B cell (primary cell): ENCODE measurements at regions not wholly inside any gene's neighbourhood (a gene's known extent, or its start where the extent isn't known, plus 50 kb on each side); places are given as distances from the start of the nearest gene placed in this dataset.

Source experiments
- ATAC-seq: fragments of 200-7000 bp; cut with Tn5 transposase; one replicate; pipeline ENCODE4 v1.10.0; 2021; ENCODE audit warnings: low read depth, mild to moderate bottlenecking, moderate number of reproducible peaks, moderate library complexity
- CTCF ChIA-PET: fragments of 350-600 bp; sonication (Branson Sonifier 250); formaldehyde crosslinking; loops from one replicate; lab custom pipeline; 2021; ENCODE audit warnings: antibody characterized with exemption, inconsistent platforms; lab: Charles Lee
- POLR2A ChIA-PET: fragments of 350-600 bp; sonication (Branson Sonifier 250); formaldehyde crosslinking; loops from one replicate; lab custom pipeline; 2021; ENCODE audit warnings: antibody characterized with exemption; lab: Charles Lee
- DNase-seq: peaks from one replicate; pipeline ENCODE4 v3.0.0; 2013
- H2AFZ ChIP-seq: 2 replicates; pipeline ENCODE4 v1.6.1; 2012; ENCODE audit warnings: mild to moderate bottlenecking, low read depth, low read length; ENCODE audit not compliant: insufficient read depth, poor library complexity, severe bottlenecking
- H3K27ac ChIP-seq, 2 donors: 1 replicate in 1 of 2; 2 replicates in 1 of 2; pipeline ENCODE4 v1.5.1; 2012 to 2013; ENCODE audit warnings: low read length in 2 of 2, mild to moderate bottlenecking in 2 of 2, moderate library complexity in 1 of 2
- H3K27me3 ChIP-seq, 4 experiments: fragments of 200-600 bp in 1 of 4; sonication (generic) in 1 of 4; replicated peaks in 1 of 4; 1 replicate in 2 of 4; 2 replicates in 2 of 4; pipeline versions ENCODE4 v1.6.1 to v1.7.0; 2013 to 2016; ENCODE audit warnings: low read length in 3 of 4, mild to moderate bottlenecking in 2 of 4, mixed read lengths in 1 of 4, moderate library complexity in 1 of 4; ENCODE audit not compliant: insufficient read depth in 4 of 4, control insufficient read depth in 3 of 4; ENCODE audit errors: control extremely low read depth in 1 of 4
- H3K36me3 ChIP-seq, 2 experiments: replicated peaks in 1 of 2; 1 replicate in 1 of 2; 2 replicates in 1 of 2; pipeline versions ENCODE4 v1.6.1 to v1.7.1; 2013; ENCODE audit warnings: low read length in 1 of 2; ENCODE audit not compliant: insufficient read depth in 2 of 2, control insufficient read depth in 1 of 2; ENCODE audit errors: control extremely low read depth in 1 of 2, extremely low read depth in 1 of 2
- H3K4me1 ChIP-seq, 2 donors: fragments of 200-600 bp in 1 of 2; sonication (generic) in 1 of 2; 1 replicate in 1 of 2; 2 replicates in 1 of 2; pipeline versions ENCODE4 v1.5.1 to v1.6.1; 2013 to 2017; ENCODE audit warnings: low read length in 2 of 2; ENCODE audit not compliant: control insufficient read depth in 2 of 2, insufficient read depth in 2 of 2
- H3K4me2 ChIP-seq: replicated peaks from 2 replicates; pipeline ENCODE3; 2012; ENCODE audit warnings: mild to moderate bottlenecking, low read depth, low read length; ENCODE audit not compliant: poor library complexity, severe bottlenecking
- H3K4me3 ChIP-seq, 5 experiments: fragments of 200-600 bp in 1 of 5; sonication (generic) in 1 of 5; 1 replicate in 3 of 5; 2 replicates in 2 of 5; pipeline versions ENCODE4 v1.5.1 to v1.7.0; 2011 to 2016; ENCODE audit warnings: low read length in 4 of 5, mild to moderate bottlenecking in 4 of 5, low read depth in 2 of 5, control low read depth in 1 of 5, moderate library complexity in 1 of 5; ENCODE audit not compliant: insufficient read depth in 1 of 5; ENCODE audit errors: control extremely low read depth in 1 of 5, extremely low read depth in 1 of 5
- H3K79me2 ChIP-seq: fragments of 200-600 bp; sonication (generic); one replicate; pipeline ENCODE4 v1.6.0; 2016; ENCODE audit warnings: low read length; ENCODE audit not compliant: control insufficient read depth, insufficient read depth
- H3K9ac ChIP-seq: fragments of 200-600 bp; sonication (generic); 2 replicates; pipeline ENCODE4 v1.6.1; 2017; ENCODE audit warnings: mild to moderate bottlenecking, low read length, moderate library complexity
- H3K9me3 ChIP-seq, 3 donors: one replicate each; pipeline versions ENCODE4 v1.6.1 to v1.7.1; 2013; ENCODE audit warnings: low read length in 2 of 3; ENCODE audit not compliant: control insufficient read depth in 2 of 3, insufficient read depth in 1 of 3; ENCODE audit errors: control extremely low read depth in 1 of 3
- H4K20me1 ChIP-seq: 2 replicates; pipeline ENCODE4 v1.6.0; 2012; ENCODE audit warnings: mild to moderate bottlenecking, low read length; ENCODE audit not compliant: insufficient read depth, control insufficient read depth, poor library complexity, severe bottlenecking
- H3K27ac Mint-ChIP-seq: one replicate; pipeline ENCODE4 v1.8.0; 2021; ENCODE audit warnings: mixed read lengths
- H3K27me3 Mint-ChIP-seq: one replicate; pipeline ENCODE4 v1.8.0; 2021; ENCODE audit warnings: mixed read lengths
- H3K4me1 Mint-ChIP-seq: one replicate; pipeline ENCODE4 v1.8.0; 2021; ENCODE audit warnings: mixed read lengths
- H3K4me3 Mint-ChIP-seq: one replicate; pipeline ENCODE4 v1.8.0; 2021; ENCODE audit warnings: mixed read lengths
- H3K9me3 Mint-ChIP-seq: one replicate; pipeline ENCODE4 v1.8.0; 2022; ENCODE audit warnings: mixed read lengths; ENCODE audit not compliant: insufficient read depth
- CTCF ChIP-seq: fragments of 200-600 bp; IDR thresholded peaks from one replicate; pipeline ENCODE4 v1.8.0; 2022; ENCODE audit warnings: antibody characterized with exemption, mild to moderate bottlenecking
- EZH2 ChIP-seq: IDR thresholded peaks from 2 replicates; pipeline ENCODE4 v1.6.1; 2012; ENCODE audit warnings: borderline replicate concordance, low read depth, mild to moderate bottlenecking, moderate library complexity, low read length; ENCODE audit not compliant: insufficient read depth, poor library complexity, severe bottlenecking
- WGBS: methylation state at CpG from one replicate; pipeline ENCODE4 v1.1.5; 2013; ENCODE audit warnings: missing lambda C conversion rate; ENCODE audit not compliant: insufficient coverage; 5-methylcytosine and 5-hydroxymethylcytosine counted together
- intact Hi-C: fragments of 100-400 bp; cut with micrococcal nuclease; formaldehyde crosslinking; loops from one replicate; pipeline ENCODE4 v1.10.0; 2022

GRCh38 chr6:49052901-49053300 lies 410.2 kb downstream of the MMUT start:
- Mint-ChIP-seq H3K27me3 (no peaks in the 10 kb centered on the region), H3K4me3 (no peak overlapping the region), H3K9me3 (peaks cover 2% of the 10 kb centered on the region), H3K4me1 (no peaks in the 10 kb centered on the region), H3K27ac (no peak overlapping the region)
- WGBS: no CpG with 5 or more reads among the region's 2 CpGs
- Histone ChIP-seq H3K9me3 (peaks cover 0 to 7% (median 0%) of the 10 kb centered on the region in 3 donors), H4K20me1 (no peaks in the 10 kb centered on the region), H3K9ac (no peak overlapping the region), H3K4me1 (no peaks in the 10 kb centered on the region), H3K4me2 (no peak overlapping the region), H3K4me3 (no peak overlapping the region), H3K27me3 (no peaks in the 10 kb centered on the region), H3K79me2 (no peaks in the 10 kb centered on the region), H3K36me3 (no peaks in the 10 kb centered on the region), H3K27ac (no peak overlapping the region), H2AFZ (no peak overlapping the region)
- intact Hi-C loops: no loop called here
- ChIA-PET POLR2A (no interaction called here), CTCF (no interaction called here)
- ATAC-seq (no peak), DNase-seq (no peak)
- TF ChIP-seq EZH2 (no peak), CTCF (no peak)

- Histone ChIP-seq H3K9me3 (no peaks in the 10 kb centered on the region), H3K27ac (no peak overlapping the region), H3K4me1 (no peaks in the 10 kb centered on the region), H2AFZ (no peak overlapping the region), H3K27me3 (no peaks in the 10 kb centered on the region), H3K36me3 (no peaks in the 10 kb centered on the region), H3K9ac (no peak overlapping the region), H3K79me2 (no peaks in the 10 kb centered on the region), H3K4me2 (no peak overlapping the region), H4K20me1 (no peaks in the 10 kb centered on the region), H3K4me3 (no peak overlapping the region)
- H3K4me1 Mint-ChIP-seq: no peaks in the 10 kb centered on the region
- POLR2A ChIA-PET: no interaction called here
- TF ChIP-seq CTCF (no peak), EZH2 (no peak)
- no CpG with 5 or more reads among the region's 1 CpG for WGBS
- H3K4me3 Mint-ChIP-seq: no peak overlapping the region
- ATAC-seq: no peak
- intact Hi-C loops: no loop called here
- H3K27ac Mint-ChIP-seq: no peak overlapping the region
- CTCF ChIA-PET: no interaction called here
- H3K9me3 Mint-ChIP-seq: peaks cover 2% of the 10 kb centered on the region
- DNase-seq: no peak
- H3K27me3 Mint-ChIP-seq: no peaks in the 10 kb centered on the region
These were observed 411.8 kb downstream of the MMUT start for GRCh38 chr6:49051281-49051680.
